ENCODE measurements at regions not wholly inside any gene's neighbourhood (a gene's known extent, or its start where the extent isn't known, plus 50 kb on each side); places are given as distances from the start of the nearest gene placed in this dataset.

DNA sequence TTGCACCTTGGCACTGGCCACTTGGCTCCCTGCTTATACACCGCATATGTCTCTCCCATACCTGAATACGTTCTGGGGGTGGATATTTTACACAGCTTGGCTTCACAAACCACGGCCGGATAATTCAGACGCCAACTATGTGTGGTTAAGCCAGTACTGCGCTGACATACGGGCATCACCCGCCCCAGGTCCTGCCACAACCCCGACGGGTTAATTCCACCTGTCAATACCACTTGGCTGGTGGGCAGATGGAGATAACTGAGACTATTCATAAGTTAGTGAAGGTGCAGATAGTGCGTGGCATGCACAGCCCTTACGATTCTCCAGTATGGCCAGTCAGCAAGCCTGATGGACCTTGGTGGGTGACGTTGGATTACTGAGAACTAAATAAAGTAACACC lies 696.3 kb upstream of the AGA start:
- DNase-seq (ENCODE audit: low read depth), result no peak
- TF ChIP-seq, protein P1, sequence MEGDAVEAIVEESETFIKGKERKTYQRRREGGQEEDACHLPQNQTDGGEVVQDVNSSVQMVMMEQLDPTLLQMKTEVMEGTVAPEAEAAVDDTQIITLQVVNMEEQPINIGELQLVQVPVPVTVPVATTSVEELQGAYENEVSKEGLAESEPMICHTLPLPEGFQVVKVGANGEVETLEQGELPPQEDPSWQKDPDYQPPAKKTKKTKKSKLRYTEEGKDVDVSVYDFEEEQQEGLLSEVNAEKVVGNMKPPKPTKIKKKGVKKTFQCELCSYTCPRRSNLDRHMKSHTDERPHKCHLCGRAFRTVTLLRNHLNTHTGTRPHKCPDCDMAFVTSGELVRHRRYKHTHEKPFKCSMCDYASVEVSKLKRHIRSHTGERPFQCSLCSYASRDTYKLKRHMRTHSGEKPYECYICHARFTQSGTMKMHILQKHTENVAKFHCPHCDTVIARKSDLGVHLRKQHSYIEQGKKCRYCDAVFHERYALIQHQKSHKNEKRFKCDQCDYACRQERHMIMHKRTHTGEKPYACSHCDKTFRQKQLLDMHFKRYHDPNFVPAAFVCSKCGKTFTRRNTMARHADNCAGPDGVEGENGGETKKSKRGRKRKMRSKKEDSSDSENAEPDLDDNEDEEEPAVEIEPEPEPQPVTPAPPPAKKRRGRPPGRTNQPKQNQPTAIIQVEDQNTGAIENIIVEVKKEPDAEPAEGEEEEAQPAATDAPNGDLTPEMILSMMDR (IDR thresholded peaks at IDR 0.05; ENCODE audit: control insufficient read depth, extremely low read depth, insufficient read depth), result no peak
- H3K4me3 ChIP-seq (ENCODE audit: low read depth, low read length), result no peak overlapping the region

DNA sequence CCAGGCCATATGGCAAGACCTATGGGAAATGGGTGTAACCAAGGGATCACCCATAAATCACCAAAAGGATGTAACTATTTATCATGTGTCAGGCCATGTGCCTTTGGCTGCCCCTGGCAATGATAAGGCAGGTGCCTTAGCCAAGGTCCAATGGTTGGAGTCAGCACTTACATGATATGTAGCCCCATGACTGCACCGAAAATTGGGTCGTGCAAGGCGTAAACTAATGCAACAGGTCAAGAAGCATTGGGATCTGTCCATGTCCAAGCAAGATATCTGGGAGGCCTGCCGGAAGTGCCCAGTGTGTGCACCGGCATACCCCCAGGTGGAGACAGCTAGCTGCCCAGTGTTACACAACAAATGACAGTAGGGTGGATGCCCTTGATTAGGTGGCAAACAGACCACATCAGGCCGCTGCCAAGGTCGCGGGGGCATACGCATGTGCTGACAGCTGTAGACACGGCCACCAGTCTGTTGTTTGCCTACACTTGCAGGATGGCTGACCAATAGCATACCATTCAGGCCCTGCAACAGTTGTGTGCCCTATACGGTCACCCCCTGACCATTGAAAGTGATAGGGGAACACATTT lies 698.2 kb upstream of the AGA start:
- no peak for DNase-seq (ENCODE audit: low read depth)
- TF ChIP-seq, protein P1 (IDR thresholded peaks at IDR 0.05; ENCODE audit: control insufficient read depth, extremely low read depth, insufficient read depth), result no peak
- no peak overlapping the region for H3K4me3 ChIP-seq (ENCODE audit: low read depth, low read length)

DNA sequence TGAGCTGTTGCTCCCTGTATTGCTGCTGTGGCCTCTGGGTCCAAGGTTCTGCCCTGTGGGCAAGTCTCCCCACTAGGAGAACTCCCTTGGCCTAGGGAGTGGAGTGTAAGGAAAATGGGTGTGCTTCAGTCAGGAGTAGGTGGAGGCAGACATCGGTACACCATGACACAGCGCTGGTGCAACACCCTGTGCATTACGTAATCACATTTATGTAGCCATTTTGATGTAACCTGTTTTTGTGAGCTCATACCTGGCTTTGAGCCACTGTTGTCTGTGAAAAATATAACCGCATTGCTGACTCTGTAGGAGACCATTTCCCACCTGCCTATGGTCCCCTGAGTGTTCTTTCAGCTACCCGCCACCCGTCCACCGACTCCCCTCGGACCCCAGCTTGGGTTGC lies 700.5 kb upstream of the AGA start:
- TF ChIP-seq, protein P1 (IDR thresholded peaks at IDR 0.05; ENCODE audit: control insufficient read depth, extremely low read depth, insufficient read depth), result no peak
- DNase-seq (ENCODE audit: low read depth), result no peak
- no peak overlapping the region for H3K4me3 ChIP-seq (ENCODE audit: low read depth, low read length)

DNA sequence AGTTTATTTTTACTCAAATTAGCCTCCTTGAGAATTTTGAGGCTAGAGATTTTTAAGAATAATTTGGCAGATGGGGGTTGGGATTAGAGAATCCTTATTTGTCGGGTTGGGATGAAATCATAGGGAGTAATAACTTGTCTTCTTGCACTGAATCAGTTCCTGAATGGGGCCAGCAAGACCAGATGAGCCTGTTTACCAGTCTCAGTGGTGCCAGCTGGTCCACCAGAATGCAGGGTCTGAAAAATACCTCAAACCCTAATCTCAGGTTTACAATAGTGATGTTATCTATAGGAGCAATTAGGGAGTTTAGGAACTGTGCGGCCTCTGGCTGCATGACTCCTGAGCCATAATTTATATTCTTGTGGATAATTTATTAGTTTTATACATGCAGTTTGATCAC lies 705.9 kb upstream of the AGA start:
- no peak overlapping the region for H3K4me3 ChIP-seq (ENCODE audit: low read depth, low read length)
- TF ChIP-seq, protein P1 (IDR thresholded peaks at IDR 0.05; ENCODE audit: control insufficient read depth, extremely low read depth, insufficient read depth), result no peak
- DNase-seq (ENCODE audit: low read depth), result no peak

DNA sequence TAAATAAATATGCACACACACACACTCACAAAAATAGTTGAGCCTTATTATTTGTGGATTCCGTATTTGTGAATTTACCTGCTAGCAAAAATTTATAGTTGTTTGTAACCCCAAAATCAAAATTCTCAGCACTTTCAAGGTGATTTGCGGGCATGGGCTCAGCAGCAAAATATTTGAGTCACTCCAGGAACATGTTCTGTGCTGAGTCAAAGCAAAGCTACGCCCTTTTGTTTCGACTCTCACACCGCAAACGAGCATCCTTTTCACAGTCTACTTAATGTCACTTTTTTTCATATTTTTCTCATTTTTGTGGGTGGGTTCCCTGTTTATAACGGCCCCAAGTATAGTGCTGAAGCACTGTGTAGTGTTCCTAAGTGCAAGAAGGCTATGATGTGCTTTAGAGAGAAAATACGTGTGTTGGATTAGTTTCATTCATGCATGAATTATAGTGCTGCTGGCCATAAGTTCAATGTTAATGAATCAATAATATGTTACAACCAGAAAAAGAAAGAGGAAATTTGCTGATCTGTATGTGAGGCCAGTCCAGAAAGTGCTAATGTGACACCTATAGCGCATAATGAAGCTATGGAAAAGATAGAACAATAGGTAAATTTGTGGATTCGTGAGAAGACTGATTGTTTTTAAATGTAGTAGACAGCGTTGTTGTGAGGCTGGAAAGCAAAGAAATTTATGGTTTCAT lies 723.2 kb upstream of the AGA start:
- no peak overlapping the region for H3K4me3 ChIP-seq (ENCODE audit: low read depth, low read length)
- DNase-seq (ENCODE audit: low read depth), result no peak
- TF ChIP-seq, protein P1 (IDR thresholded peaks at IDR 0.05; ENCODE audit: control insufficient read depth, extremely low read depth, insufficient read depth), result no peak

DNA sequence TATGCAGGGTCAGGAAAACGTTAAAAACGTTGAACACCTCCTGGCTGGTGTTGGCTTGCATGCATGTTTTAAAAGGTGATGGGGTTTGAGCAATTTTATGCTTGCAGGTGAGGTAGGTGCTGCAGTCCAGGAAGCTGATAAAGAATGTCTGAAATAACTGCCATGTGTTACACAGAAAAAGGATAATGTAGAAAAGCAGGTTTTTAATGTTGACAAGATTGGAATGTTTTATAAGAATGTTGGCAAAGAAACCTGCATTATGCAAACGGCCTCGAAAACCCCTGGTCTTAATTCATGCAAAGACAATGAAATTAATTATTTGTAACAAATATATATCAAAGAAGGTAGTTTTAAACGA lies 723.7 kb upstream of the AGA start:
- H3K4me3 ChIP-seq (ENCODE audit: low read depth, low read length), result no peak overlapping the region
- TF ChIP-seq, protein P1 (IDR thresholded peaks at IDR 0.05; ENCODE audit: control insufficient read depth, extremely low read depth, insufficient read depth), result no peak
- DNase-seq (ENCODE audit: low read depth), result no peak

DNA sequence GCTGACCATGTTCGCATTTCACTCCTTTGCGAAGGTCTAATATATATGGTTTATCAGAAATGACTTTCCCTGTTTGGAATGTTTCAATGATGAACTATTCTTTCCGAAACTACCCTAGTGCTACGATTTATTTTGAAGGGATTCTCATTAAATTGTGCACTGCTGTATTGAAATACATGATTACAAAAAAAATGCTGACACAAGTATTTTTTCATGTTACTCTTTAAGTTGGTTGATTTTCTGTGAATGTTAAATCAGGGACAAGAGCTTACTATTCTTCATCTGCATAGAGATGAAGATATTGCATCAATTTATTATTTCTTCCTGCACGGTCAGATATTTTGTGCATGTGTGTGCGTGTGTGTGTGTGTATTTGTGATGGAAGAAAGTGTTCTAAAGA lies 731.5 kb upstream of the AGA start:
- TF ChIP-seq, protein P1 (IDR thresholded peaks at IDR 0.05; ENCODE audit: control insufficient read depth, extremely low read depth, insufficient read depth), result no peak
- H3K4me3 ChIP-seq (ENCODE audit: low read depth, low read length), result no peak overlapping the region
- no peak for DNase-seq (ENCODE audit: low read depth)

All from LNCaP clone FGC (cell line).